Spinal cord (tissue), 9 donors: ENCODE measurements at regions not wholly inside any gene's neighbourhood (a gene's known extent, or its start where the extent isn't known, plus 50 kb on each side); places are given as distances from the start of the nearest gene placed in this dataset.

Experiments used
- DNase-seq, 6 donors: peaks; one replicate each; pipeline versions ENCODE4 v3.0.0 to v3.0.0-alpha.2; 2013 to 2015; ENCODE audit warnings: low spot score in 6 of 6, low read depth in 4 of 6
- H3K27ac ChIP-seq: one replicate; pipeline ENCODE4 v1.5.1; 2013; ENCODE audit warnings: low read depth, low read length, control low read depth
- H3K27me3 ChIP-seq: one replicate; pipeline ENCODE4 v1.6.1; 2013; ENCODE audit warnings: low read length; ENCODE audit not compliant: control insufficient read depth, insufficient read depth
- H3K36me3 ChIP-seq: one replicate; pipeline ENCODE4 v1.6.1; 2013; ENCODE audit warnings: low read length; ENCODE audit not compliant: control insufficient read depth, insufficient read depth
- H3K4me1 ChIP-seq: one replicate; pipeline ENCODE4 v1.6.1; 2013; ENCODE audit warnings: low read length; ENCODE audit not compliant: control insufficient read depth, insufficient read depth
- H3K4me3 ChIP-seq: one replicate; pipeline ENCODE4 v1.5.1; 2013; ENCODE audit warnings: low read depth, low read length, control low read depth
- H3K9me3 ChIP-seq: one replicate; pipeline ENCODE4 v1.6.1; 2013; ENCODE audit warnings: low read length; ENCODE audit not compliant: control insufficient read depth, insufficient read depth
- WGBS: methylation state at CpG from one replicate; pipeline ENCODE4 v1.1.5; 2013; ENCODE audit warnings: missing lambda C conversion rate; ENCODE audit not compliant: insufficient coverage; 5-methylcytosine and 5-hydroxymethylcytosine counted together
- donor health status: healthy.

GRCh38 chr2:58852905-58853304 is 611.8 kb upstream of the FANCL start:
- Histone ChIP-seq H3K36me3 (no peaks in the 10 kb centered on the region), H3K4me1 (no peaks in the 10 kb centered on the region), H3K9me3 (peaks cover 1% of the 10 kb centered on the region), H3K27ac (no peak overlapping the region), H3K27me3 (no peaks in the 10 kb centered on the region), H3K4me3 (no peak overlapping the region)
- no peak for DNase-seq

GRCh38 chr2:58852243-58852642 is 611.1 kb upstream of the FANCL start:
- H3K27ac ChIP-seq, result no peak overlapping the region
- DNase-seq, result peak in 1 of 6 donors; percentile 60

GRCh38 chr2:58851598-58851997 is 610.5 kb upstream of the FANCL start:
- no peaks in the 10 kb centered on the region for H3K4me1 ChIP-seq
- no CpG with 5 or more reads among the region's 2 CpGs for WGBS
- no peaks in the 10 kb centered on the region for H3K9me3 ChIP-seq
- DNase-seq, result peak in 1 of 6 donors; percentile 25
- no peaks in the 10 kb centered on the region for H3K27me3 ChIP-seq
- H3K27ac ChIP-seq, result no peak overlapping the region
- no peaks in the 10 kb centered on the region for H3K36me3 ChIP-seq
- no peak overlapping the region for H3K4me3 ChIP-seq

More at GRCh38 chr2:58852243-58852642, 611.1 kb upstream of the FANCL start:
- no peak overlapping the region for H3K4me3 ChIP-seq
- WGBS, result 94% methylated on average over 3 of the region's 5 CpGs
- H3K27me3 ChIP-seq, result no peaks in the 10 kb centered on the region
- no peaks in the 10 kb centered on the region for H3K9me3 ChIP-seq
- no peaks in the 10 kb centered on the region for H3K36me3 ChIP-seq
- no peaks in the 10 kb centered on the region for H3K4me1 ChIP-seq

- no peaks in the 10 kb centered on the region for H3K4me1 ChIP-seq
- no peaks in the 10 kb centered on the region for H3K9me3 ChIP-seq
- no peaks in the 10 kb centered on the region for H3K36me3 ChIP-seq
- no peaks in the 10 kb centered on the region for H3K27me3 ChIP-seq
- no peak for DNase-seq
- no peak overlapping the region for H3K27ac ChIP-seq
- WGBS, result no CpG with 5 or more reads among the region's 3 CpGs
- H3K4me3 ChIP-seq, result no peak overlapping the region
Measured at GRCh38 chr2:58845011-58845410, 603.9 kb upstream of the FANCL start.

GRCh38 chr2:58842501-58843155 is 601.5 kb upstream of the FANCL start:
- Histone ChIP-seq H3K27ac (no peak overlapping the region), H3K9me3 (no peaks in the 10 kb centered on the region), H3K4me1 (no peaks in the 10 kb centered on the region), H3K27me3 (no peaks in the 10 kb centered on the region), H3K36me3 (no peaks in the 10 kb centered on the region), H3K4me3 (no peak overlapping the region)
- DNase-seq, result peak in 2 of 6 donors; percentile 34 to 47
- WGBS, result no CpG with 5 or more reads among the region's 5 CpGs

- Histone ChIP-seq H3K36me3 (no peaks in the 10 kb centered on the region), H3K4me3 (no peak overlapping the region), H3K9me3 (no peaks in the 10 kb centered on the region), H3K27ac (no peak overlapping the region), H3K27me3 (no peaks in the 10 kb centered on the region), H3K4me1 (no peaks in the 10 kb centered on the region)
- peak in 3 of 6 donors; percentile 6 to 55 (median 9) for DNase-seq
- WGBS, result 13% methylated on average over 3 of the region's 3 CpGs
Measured at GRCh38 chr2:58834404-58834803, 593.3 kb upstream of the FANCL start.

DNA sequence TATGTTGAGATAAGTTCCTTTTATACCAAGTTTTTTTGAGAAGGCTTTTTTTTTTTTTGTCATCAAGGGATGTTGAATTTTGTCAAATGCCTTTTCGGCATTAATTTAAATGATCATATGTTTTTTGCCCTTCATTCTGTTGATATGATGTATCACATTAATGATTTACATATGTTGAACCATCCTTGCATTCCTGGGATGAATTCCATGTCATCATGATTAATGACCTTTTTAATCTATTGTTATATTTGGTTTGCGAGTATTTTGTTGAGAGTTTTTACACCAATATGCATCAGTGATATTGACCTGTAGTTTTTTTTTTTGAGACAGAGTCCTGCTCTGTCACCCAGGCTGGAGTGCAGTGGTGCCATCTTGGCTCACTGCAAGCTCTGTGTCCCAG is 585.7 kb upstream of the FANCL start:
- H3K36me3 ChIP-seq, result no peaks in the 10 kb centered on the region
- H3K27me3 ChIP-seq, result no peaks in the 10 kb centered on the region
- WGBS, result no CpG with 5 or more reads among the region's 2 CpGs
- H3K27ac ChIP-seq, result no peak overlapping the region
- DNase-seq, result no peak
- peaks cover 8% of the 10 kb centered on the region for H3K9me3 ChIP-seq
- no peaks in the 10 kb centered on the region for H3K4me1 ChIP-seq
- no peak overlapping the region for H3K4me3 ChIP-seq

GRCh38 chr2:58812771-58813344 is 571.7 kb upstream of the FANCL start:
- Histone ChIP-seq H3K9me3 (no peaks in the 10 kb centered on the region), H3K36me3 (no peaks in the 10 kb centered on the region), H3K27me3 (no peaks in the 10 kb centered on the region), H3K4me3 (no peak overlapping the region), H3K27ac (no peak overlapping the region), H3K4me1 (no peaks in the 10 kb centered on the region)
- WGBS, result 13% methylated on average over 2 of the region's 4 CpGs
- peak in 1 of 6 donors; percentile 42 for DNase-seq

GRCh38 chr2:58805126-58805525 is 564.0 kb upstream of the FANCL start:
- WGBS, result 80% methylated on average over 1 of the region's 1 CpG
- H3K9me3 ChIP-seq, result no peaks in the 10 kb centered on the region
- no peak for DNase-seq
- H3K36me3 ChIP-seq, result no peaks in the 10 kb centered on the region
- no peaks in the 10 kb centered on the region for H3K4me1 ChIP-seq
- no peaks in the 10 kb centered on the region for H3K27me3 ChIP-seq
- no peak overlapping the region for H3K4me3 ChIP-seq
- H3K27ac ChIP-seq, result no peak overlapping the region

- H3K4me1 ChIP-seq, result no peaks in the 10 kb centered on the region
- H3K27ac ChIP-seq, result no peak overlapping the region
- no peak for DNase-seq
- H3K27me3 ChIP-seq, result no peaks in the 10 kb centered on the region
- no peak overlapping the region for H3K4me3 ChIP-seq
- no peaks in the 10 kb centered on the region for H3K36me3 ChIP-seq
- no peaks in the 10 kb centered on the region for H3K9me3 ChIP-seq
- WGBS, result 100% methylated on average over 1 of the region's 2 CpGs
Measured at GRCh38 chr2:58803192-58803591, 562.1 kb upstream of the FANCL start.
